ENCODE measurements at regions not wholly inside any gene's neighbourhood (a gene's known extent, or its start where the extent isn't known, plus 50 kb on each side); places are given as distances from the start of the nearest gene placed in this dataset.

- Histone ChIP-seq H3K36me3 (no peaks in the 10 kb centered on the region), H3K4me1 (no peaks in the 10 kb centered on the region), H3K27ac (no peak overlapping the region), H3K27me3 (no peaks in the 10 kb centered on the region), H3K9me3 (no peaks in the 10 kb centered on the region), H3K4me3 (no peak overlapping the region)
- intact Hi-C loops (cut with DNase I; ENCODE audit: low total_unique reads): no loop called here
- TF ChIP-seq POLR2AphosphoS5 (IDR thresholded peaks at IDR 0.05): no peak
- no peak for TF ChIP-seq POLR2A (IDR thresholded peaks at IDR 0.05)
- no peak for TF ChIP-seq CTCF (IDR thresholded peaks at IDR 0.05)
- no peak for DNase-seq (ENCODE audit: low spot score in 2 of 2)
Measured at GRCh38 chrY:7263773-7264172, 352.2 kb upstream of the AMELY start.

GRCh38 chrY:7262531-7262930 is 351.0 kb upstream of the AMELY start:
- H3K27ac ChIP-seq: no peak overlapping the region
- no peak overlapping the region for H3K4me3 ChIP-seq
- H3K36me3 ChIP-seq: no peaks in the 10 kb centered on the region
- TF ChIP-seq POLR2A (IDR thresholded peaks at IDR 0.05) (no peak), CTCF (IDR thresholded peaks at IDR 0.05) (no peak), POLR2AphosphoS5 (IDR thresholded peaks at IDR 0.05) (no peak)
- no peaks in the 10 kb centered on the region for H3K9me3 ChIP-seq
- no peaks in the 10 kb centered on the region for H3K27me3 ChIP-seq
- no peak for DNase-seq (ENCODE audit: low spot score in 2 of 2)
- intact Hi-C loops (cut with DNase I; ENCODE audit: low total_unique reads): no loop called here
- H3K4me1 ChIP-seq: no peaks in the 10 kb centered on the region

GRCh38 chrY:7261254-7261653 is 349.7 kb upstream of the AMELY start:
- H3K27ac ChIP-seq: no peak overlapping the region
- no peaks in the 10 kb centered on the region for H3K36me3 ChIP-seq
- TF ChIP-seq POLR2AphosphoS5 (IDR thresholded peaks at IDR 0.05) (no peak), CTCF (IDR thresholded peaks at IDR 0.05) (no peak)
- no peaks in the 10 kb centered on the region for H3K4me1 ChIP-seq
- intact Hi-C loops (cut with DNase I; ENCODE audit: low total_unique reads): no loop called here
- H3K9me3 ChIP-seq: no peaks in the 10 kb centered on the region
- H3K27me3 ChIP-seq: no peaks in the 10 kb centered on the region
- DNase-seq (ENCODE audit: low spot score in 2 of 2): no peak
- no peak overlapping the region for H3K4me3 ChIP-seq

- intact Hi-C loops (cut with DNase I; ENCODE audit: low total_unique reads): no loop called here
- H3K36me3 ChIP-seq: no peaks in the 10 kb centered on the region
- no peak for DNase-seq (ENCODE audit: low spot score in 2 of 2)
- H3K27ac ChIP-seq: no peak overlapping the region
- TF ChIP-seq CTCF (IDR thresholded peaks at IDR 0.05) (no peak), POLR2AphosphoS5 (IDR thresholded peaks at IDR 0.05) (no peak), POLR2A (IDR thresholded peaks at IDR 0.05) (no peak)
- H3K4me1 ChIP-seq: no peaks in the 10 kb centered on the region
- H3K4me3 ChIP-seq: no peak overlapping the region
- no peaks in the 10 kb centered on the region for H3K27me3 ChIP-seq
- H3K9me3 ChIP-seq: no peaks in the 10 kb centered on the region
Measured at GRCh38 chrY:7240101-7240500, 328.5 kb upstream of the AMELY start.

GRCh38 chrY:7211971-7212370 is 300.4 kb upstream of the AMELY start:
- H3K4me1 ChIP-seq: no peaks in the 10 kb centered on the region
- no peak overlapping the region for H3K27ac ChIP-seq
- H3K27me3 ChIP-seq: no peaks in the 10 kb centered on the region
- no peaks in the 10 kb centered on the region for H3K36me3 ChIP-seq
- intact Hi-C loops (cut with DNase I; ENCODE audit: low total_unique reads): no loop called here
- no peak overlapping the region for H3K4me3 ChIP-seq
- TF ChIP-seq POLR2A (IDR thresholded peaks at IDR 0.05): no peak
- no peak for TF ChIP-seq POLR2AphosphoS5 (IDR thresholded peaks at IDR 0.05)
- TF ChIP-seq CTCF (IDR thresholded peaks at IDR 0.05): no peak
- no peaks in the 10 kb centered on the region for H3K9me3 ChIP-seq
- no peak for DNase-seq (ENCODE audit: low spot score in 2 of 2)

All from breast epithelium (tissue), 4 donors.